Gastroesophageal sphincter (tissue), 4 donors: ENCODE measurements at regions not wholly inside any gene's neighbourhood (a gene's known extent, or its start where the extent isn't known, plus 50 kb on each side); places are given as distances from the start of the nearest gene placed in this dataset.
A peak's percentile ranks its signal among the peaks of the same experiment; 100 is the strongest.

Experiments used
- ATAC-seq: fragments of 150-250 bp; one replicate; pipeline ENCODE4 v1.9.1; 2016; ENCODE audit warnings: mild to moderate bottlenecking, moderate library complexity
- H3K27ac ChIP-seq, 4 donors: fragments of 200-600 bp; sonication (generic) in 3 of 4; 1 replicate in 3 of 4; 2 replicates in 1 of 4; pipeline ENCODE4 v1.5.1; 2016 to 2019
- H3K27me3 ChIP-seq: fragments of 200-600 bp; sonication (generic); one replicate; pipeline ENCODE4 v1.5.1; 2019
- H3K36me3 ChIP-seq, 2 donors: fragments of 200-600 bp; sonication (generic); one replicate each; pipeline ENCODE4 v1.5.1; 2019; ENCODE audit warnings: control low read depth in 1 of 2
- H3K4me1 ChIP-seq, 3 donors: fragments of 200-600 bp; sonication (generic); 1 replicate in 2 of 3; 2 replicates in 1 of 3; pipeline ENCODE4 v1.5.1; 2016 to 2019; ENCODE audit warnings: control low read depth in 2 of 3
- H3K4me3 ChIP-seq, 2 donors: fragments of 200-600 bp; sonication (generic); one replicate each; pipeline ENCODE4 v1.5.1; 2019; ENCODE audit warnings: mild to moderate bottlenecking in 1 of 2, moderate library complexity in 1 of 2
- H3K9me3 ChIP-seq, 3 donors: fragments of 200-600 bp; sonication (generic); one replicate each; pipeline ENCODE4 v1.5.1; 2017 to 2019; ENCODE audit warnings: control low read depth in 2 of 3
- CTCF ChIP-seq, 4 experiments: fragments of 200-600 bp in 2 of 4; fragments of 450-650 bp in 2 of 4; sonication (generic) in 1 of 4; IDR thresholded peaks; one replicate each; pipeline ENCODE4 v1.5.1; 2017 to 2019; ENCODE audit warnings: antibody characterized with exemption in 4 of 4, mild to moderate bottlenecking in 2 of 4, moderate library complexity in 2 of 4
- EP300 ChIP-seq: sonication (generic); formaldehyde crosslinking; IDR thresholded peaks from one replicate; pipeline ENCODE4 v1.6.1; 2017; ENCODE audit warnings: antibody characterized with exemption, mild to moderate bottlenecking
- POLR2A ChIP-seq, 2 donors: fragments of 450-650 bp; IDR thresholded peaks; one replicate each; pipeline ENCODE4 v1.6.1; 2017; ENCODE audit warnings: antibody characterized with exemption in 2 of 2, mild to moderate bottlenecking in 2 of 2, moderate library complexity in 1 of 2
- POLR2AphosphoS5 ChIP-seq: sonication (generic); formaldehyde crosslinking; IDR thresholded peaks from one replicate; pipeline ENCODE4 v1.6.1; 2017; ENCODE audit warnings: antibody characterized with exemption
- WGBS, 2 donors: methylation state at CpG; one replicate each; pipeline ENCODE4 v1.1.5; 2018; ENCODE audit warnings: low coverage in 1 of 2; 5-methylcytosine and 5-hydroxymethylcytosine counted together

GRCh38 chr6:105900125-105900937 is 185.8 kb upstream of the PRDM1 start:
- no peak overlapping the region for H3K4me3 ChIP-seq
- peaks cover 0 to 3% (median 0%) of the 10 kb centered on the region in 3 donors for H3K4me1 ChIP-seq
- H3K27ac ChIP-seq: peak overlapping the region in 2 of 4 donors; percentile 6 to 10
- no peaks in the 10 kb centered on the region for H3K9me3 ChIP-seq
- 44 to 75% methylated on average over 5 to 7 of the region's 13 CpGs for WGBS, 2 donors
- no peaks in the 10 kb centered on the region for H3K27me3 ChIP-seq
- no peaks in the 10 kb centered on the region for H3K36me3 ChIP-seq
- TF ChIP-seq CTCF (IDR thresholded peaks at IDR 0.05) (no peak), POLR2AphosphoS5 (no peak), POLR2A (IDR thresholded peaks at IDR 0.05) (no peak), EP300 (no peak)
- peak; percentile 62 for ATAC-seq

GRCh38 chr6:105898286-105898685 is 187.8 kb upstream of the PRDM1 start:
- 71 to 88% methylated on average over 2 to 5 of the region's 5 CpGs for WGBS, 2 donors
- no peaks in the 10 kb centered on the region for H3K36me3 ChIP-seq

GRCh38 chr6:105897131-105897530 is 189.0 kb upstream of the PRDM1 start:
- Histone ChIP-seq H3K4me1 (peaks cover 0 to 3% (median 0%) of the 10 kb centered on the region in 3 donors), H3K36me3 (no peaks in the 10 kb centered on the region), H3K4me3 (no peak overlapping the region), H3K9me3 (no peaks in the 10 kb centered on the region), H3K27me3 (no peaks in the 10 kb centered on the region), H3K27ac (no peak overlapping the region)
- no peak for ATAC-seq
- WGBS, 2 donors: 93 to 100% methylated on average over 1 of the region's 1 CpG
- no peak for TF ChIP-seq CTCF (IDR thresholded peaks at IDR 0.05)

More at GRCh38 chr6:105898286-105898685, 187.8 kb upstream of the PRDM1 start:
- TF ChIP-seq POLR2AphosphoS5 (no peak), CTCF (IDR thresholded peaks at IDR 0.05) (no peak), POLR2A (IDR thresholded peaks at IDR 0.05) (no peak), EP300 (no peak)
- no peak for ATAC-seq
- Histone ChIP-seq H3K9me3 (no peaks in the 10 kb centered on the region), H3K27me3 (no peaks in the 10 kb centered on the region), H3K27ac (no peak overlapping the region), H3K4me1 (peaks cover 0 to 3% (median 0%) of the 10 kb centered on the region in 3 donors), H3K4me3 (no peak overlapping the region)

GRCh38 chr6:105896821-105897095 is 189.4 kb upstream of the PRDM1 start:
- 62 to 77% methylated on average over 3 of the region's 3 CpGs for WGBS, 2 donors
- Histone ChIP-seq H3K27ac (no peak overlapping the region), H3K4me3 (no peak overlapping the region), H3K36me3 (no peaks in the 10 kb centered on the region), H3K4me1 (no peaks in the 10 kb centered on the region), H3K27me3 (no peaks in the 10 kb centered on the region), H3K9me3 (no peaks in the 10 kb centered on the region)
- TF ChIP-seq POLR2AphosphoS5: no peak
- no peak for TF ChIP-seq POLR2A (IDR thresholded peaks at IDR 0.05)
- ATAC-seq: no peak

- H3K27ac ChIP-seq: no peak overlapping the region
- H3K36me3 ChIP-seq: no peaks in the 10 kb centered on the region
- H3K4me1 ChIP-seq: no peaks in the 10 kb centered on the region
- WGBS, 2 donors: 43 to 45% methylated on average over 8 to 12 of the region's 12 CpGs
- TF ChIP-seq POLR2AphosphoS5 (no peak), POLR2A (IDR thresholded peaks at IDR 0.05) (no peak), CTCF (IDR thresholded peaks at IDR 0.05) (no peak), EP300 (no peak)
- H3K27me3 ChIP-seq: no peaks in the 10 kb centered on the region
- ATAC-seq: no peak
- H3K9me3 ChIP-seq: no peaks in the 10 kb centered on the region
- H3K4me3 ChIP-seq: no peak overlapping the region
Observed at GRCh38 chr6:105896052-105896820, 189.9 kb upstream of the PRDM1 start.
